Breast epithelium (tissue), 4 donors: ENCODE measurements at regions not wholly inside any gene's neighbourhood (a gene's known extent, or its start where the extent isn't known, plus 50 kb on each side); places are given as distances from the start of the nearest gene placed in this dataset.

Experiments used
- DNase-seq, 2 donors: peaks; one replicate each; pipeline ENCODE4 v3.0.0-alpha.2; 2019; ENCODE audit warnings: low spot score in 2 of 2
- H3K27ac ChIP-seq, 2 donors: fragments of 200-600 bp; sonication (generic) in 1 of 2; one replicate each; pipeline ENCODE4 v1.5.1; 2016 to 2019; ENCODE audit warnings: mild to moderate bottlenecking in 1 of 2
- H3K27me3 ChIP-seq, 2 donors: fragments of 200-600 bp; sonication (generic) in 1 of 2; one replicate each; pipeline versions ENCODE4 v1.5.1 to v1.6.0; 2017 to 2019; ENCODE audit warnings: control low read depth in 1 of 2, mild to moderate bottlenecking in 1 of 2
- H3K36me3 ChIP-seq: fragments of 200-600 bp; one replicate; pipeline ENCODE4 v1.5.1; 2019
- H3K4me1 ChIP-seq, 2 donors: fragments of 200-600 bp; sonication (generic); one replicate each; pipeline ENCODE4 v1.5.1; 2016 to 2019; ENCODE audit warnings: control low read depth in 1 of 2
- H3K4me3 ChIP-seq, 3 donors: fragments of 200-600 bp; sonication (generic); 1 replicate in 2 of 3; 2 replicates in 1 of 3; pipeline ENCODE4 v1.5.1; 2016 to 2019; ENCODE audit warnings: mild to moderate bottlenecking in 3 of 3, moderate library complexity in 2 of 3
- H3K9me3 ChIP-seq, 2 donors: fragments of 200-600 bp; sonication (generic) in 1 of 2; one replicate each; pipeline ENCODE4 v1.5.1; 2016 to 2019; ENCODE audit warnings: control low read depth in 1 of 2
- CTCF ChIP-seq, 3 donors: fragments of 450-650 bp; IDR thresholded peaks; one replicate each; pipeline ENCODE4 v1.5.1; 2016 to 2017; ENCODE audit warnings: antibody characterized with exemption in 3 of 3, mild to moderate bottlenecking in 3 of 3, moderate library complexity in 3 of 3
- POLR2A ChIP-seq: fragments of 450-650 bp; IDR thresholded peaks from one replicate; pipeline ENCODE4 v1.6.1; 2016; ENCODE audit warnings: antibody characterized with exemption, mild to moderate bottlenecking, moderate library complexity
- POLR2AphosphoS5 ChIP-seq, 3 donors: sonication (generic); formaldehyde crosslinking; IDR thresholded peaks; one replicate each; pipeline ENCODE4 v1.6.1; 2017; ENCODE audit warnings: antibody characterized with exemption in 3 of 3
- intact Hi-C: fragments of 100-400 bp; cut with DNase I; formaldehyde crosslinking; loops from one replicate; pipeline ENCODE4 v1.15.1; 2023; ENCODE audit warnings: low total_unique reads

- intact Hi-C loops = no loop called here
- TF ChIP-seq POLR2A (no peak), CTCF (IDR thresholded peaks at IDR 0.05) (no peak), POLR2AphosphoS5 (IDR thresholded peaks at IDR 0.05) (no peak)
- Histone ChIP-seq H3K4me3 (no peak overlapping the region), H3K27me3 (no peaks in the 10 kb centered on the region), H3K9me3 (no peaks in the 10 kb centered on the region), H3K4me1 (no peaks in the 10 kb centered on the region), H3K36me3 (no peaks in the 10 kb centered on the region), H3K27ac (no peak overlapping the region)
- no peak for DNase-seq
Observed at GRCh38 chr6:23394681-23395080, 731.3 kb upstream of the NRSN1 start.

GRCh38 chr6:23395381-23395780 is 730.6 kb upstream of the NRSN1 start:
- intact Hi-C loops = no loop called here
- Histone ChIP-seq H3K27me3 (no peaks in the 10 kb centered on the region), H3K36me3 (no peaks in the 10 kb centered on the region), H3K9me3 (no peaks in the 10 kb centered on the region), H3K27ac (no peak overlapping the region), H3K4me3 (no peak overlapping the region), H3K4me1 (no peaks in the 10 kb centered on the region)
- no peak for DNase-seq
- TF ChIP-seq CTCF (IDR thresholded peaks at IDR 0.05) (no peak), POLR2AphosphoS5 (IDR thresholded peaks at IDR 0.05) (no peak), POLR2A (no peak)

- Histone ChIP-seq H3K4me3 (no peak overlapping the region), H3K4me1 (no peaks in the 10 kb centered on the region), H3K36me3 (no peaks in the 10 kb centered on the region), H3K27ac (no peak overlapping the region), H3K27me3 (no peaks in the 10 kb centered on the region), H3K9me3 (no peaks in the 10 kb centered on the region)
- TF ChIP-seq POLR2AphosphoS5 (IDR thresholded peaks at IDR 0.05) = no peak
- TF ChIP-seq POLR2A = no peak
- TF ChIP-seq CTCF (IDR thresholded peaks at IDR 0.05) = no peak
- no peak for DNase-seq
- intact Hi-C loops = no loop called here
Observed at GRCh38 chr6:23396949-23397348, 729.1 kb upstream of the NRSN1 start.

GRCh38 chr6:23403460-23403859 is 722.6 kb upstream of the NRSN1 start:
- intact Hi-C loops = no loop called here
- no peak for DNase-seq

GRCh38 chr6:23409531-23409930 is 716.5 kb upstream of the NRSN1 start:
- no peaks in the 10 kb centered on the region for H3K27me3 ChIP-seq
- H3K4me3 ChIP-seq = no peak overlapping the region
- H3K9me3 ChIP-seq = no peaks in the 10 kb centered on the region
- H3K27ac ChIP-seq = no peak overlapping the region
- DNase-seq = no peak
- H3K4me1 ChIP-seq = no peaks in the 10 kb centered on the region
- H3K36me3 ChIP-seq = no peaks in the 10 kb centered on the region
- intact Hi-C loops = no loop called here
- TF ChIP-seq POLR2A (no peak), CTCF (IDR thresholded peaks at IDR 0.05) (no peak), POLR2AphosphoS5 (IDR thresholded peaks at IDR 0.05) (no peak)

More at GRCh38 chr6:23403460-23403859, 722.6 kb upstream of the NRSN1 start:
- H3K36me3 ChIP-seq = no peaks in the 10 kb centered on the region
- no peak overlapping the region for H3K27ac ChIP-seq
- TF ChIP-seq CTCF (IDR thresholded peaks at IDR 0.05) = no peak
- no peak for TF ChIP-seq POLR2A
- TF ChIP-seq POLR2AphosphoS5 (IDR thresholded peaks at IDR 0.05) = no peak
- no peak overlapping the region for H3K4me3 ChIP-seq
- no peaks in the 10 kb centered on the region for H3K9me3 ChIP-seq
- H3K4me1 ChIP-seq = no peaks in the 10 kb centered on the region
- no peaks in the 10 kb centered on the region for H3K27me3 ChIP-seq
